ENCODE measurements at regions not wholly inside any gene's neighbourhood (a gene's known extent, or its start where the extent isn't known, plus 50 kb on each side); places are given as distances from the start of the nearest gene placed in this dataset.

DNA sequence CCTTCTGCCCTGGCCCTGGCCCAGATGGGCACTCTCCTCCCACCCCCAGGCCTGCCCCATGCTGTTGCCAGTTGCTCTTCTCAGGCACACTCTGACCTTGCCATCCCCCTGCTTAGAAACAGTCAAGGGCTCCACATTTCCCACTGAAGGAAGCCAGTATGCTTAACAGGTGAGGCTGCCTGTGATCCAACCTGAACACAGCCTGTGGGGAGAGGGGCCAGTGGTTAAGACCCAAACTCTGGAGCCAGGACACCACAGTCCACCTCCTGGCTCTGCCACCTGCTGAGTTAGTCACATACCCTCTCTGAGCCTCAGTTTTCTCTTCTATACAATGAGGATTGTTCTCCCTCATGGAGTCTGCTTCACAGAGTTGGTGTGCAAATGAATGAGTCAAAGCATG, 526.9 kb downstream of the MATN1 start:
- TF ChIP-seq POLR2A (IDR thresholded peaks at IDR 0.05) (no peak), CTCF (IDR thresholded peaks at IDR 0.05) (no peak), POLR2AphosphoS5 (IDR thresholded peaks at IDR 0.05) (no peak), EP300 (IDR thresholded peaks at IDR 0.05) (no peak)
